HUDEP-2 (cell line): ENCODE measurements at regions not wholly inside any gene's neighbourhood (a gene's known extent, or its start where the extent isn't known, plus 50 kb on each side); places are given as distances from the start of the nearest gene placed in this dataset.

ENCODE experiments used
- DNase-seq, 76 experiments: peaks; one replicate each; lab custom pipeline; 2025; ENCODE audit not compliant: unreplicated experiment in 76 of 76; lab: John Stamatoyannopoulos, UW

GRCh38 chr12:74899031-74899829 lies 310.4 kb downstream of the KCNC2 start:
- DNase-seq = no peak

GRCh38 chr12:74900232-74900631 lies 309.4 kb downstream of the KCNC2 start:
- no peak for DNase-seq

- DNase-seq = peak in 2 of 76 experiments; percentile 0 to 2
Measured at GRCh38 chr12:74903522-74903921, 306.1 kb downstream of the KCNC2 start.

- DNase-seq = no peak
Measured at GRCh38 chr12:74906224-74906623, 303.4 kb downstream of the KCNC2 start.

- no peak for DNase-seq
Measured at GRCh38 chr12:74910831-74911230, 298.8 kb downstream of the KCNC2 start.

GRCh38 chr12:74914378-74914777 lies 295.3 kb downstream of the KCNC2 start:
- DNase-seq = no peak

GRCh38 chr12:74915718-74916117 lies 293.9 kb downstream of the KCNC2 start:
- DNase-seq = no peak

GRCh38 chr12:74917743-74918142 lies 291.9 kb downstream of the KCNC2 start:
- no peak for DNase-seq

- DNase-seq = no peak
Measured at GRCh38 chr12:74918291-74918690, 291.3 kb downstream of the KCNC2 start.

GRCh38 chr12:74922117-74922516 lies 287.5 kb downstream of the KCNC2 start:
- no peak for DNase-seq

GRCh38 chr12:74922642-74923041 lies 287.0 kb downstream of the KCNC2 start:
- no peak for DNase-seq

- no peak for DNase-seq
Measured at GRCh38 chr12:74941670-74942069, 268.0 kb downstream of the KCNC2 start.

- no peak for DNase-seq
Measured at GRCh38 chr12:74945771-74946198, 263.9 kb downstream of the KCNC2 start.

- no peak for DNase-seq
Measured at GRCh38 chr12:74953697-74954096, 255.9 kb downstream of the KCNC2 start.

GRCh38 chr12:74957231-74957630 lies 252.4 kb downstream of the KCNC2 start:
- DNase-seq = no peak

- DNase-seq = no peak
Measured at GRCh38 chr12:74957634-74958033, 252.0 kb downstream of the KCNC2 start.

GRCh38 chr12:74959657-74960056 lies 250.0 kb downstream of the KCNC2 start:
- no peak for DNase-seq

GRCh38 chr12:74963304-74963703 lies 246.3 kb downstream of the KCNC2 start:
- DNase-seq = no peak

GRCh38 chr12:74963867-74964331 lies 245.7 kb downstream of the KCNC2 start:
- DNase-seq = no peak

- DNase-seq = no peak
Measured at GRCh38 chr12:74964390-74964789, 245.2 kb downstream of the KCNC2 start.

GRCh38 chr12:74971201-74971600 lies 238.4 kb downstream of the KCNC2 start:
- DNase-seq = no peak

GRCh38 chr12:74977832-74978481 lies 231.7 kb downstream of the KCNC2 start:
- DNase-seq = no peak
